ENCODE measurements at regions not wholly inside any gene's neighbourhood (a gene's known extent, or its start where the extent isn't known, plus 50 kb on each side); places are given as distances from the start of the nearest gene placed in this dataset.

- DNase-seq (ENCODE audit: low spot score): no peak
Observed at GRCh38 chr2:3062476-3063260, 314.9 kb downstream of the EIPR1 start.

- DNase-seq (ENCODE audit: low spot score): no peak
Observed at GRCh38 chr2:3060049-3060448, 317.6 kb downstream of the EIPR1 start.

DNA sequence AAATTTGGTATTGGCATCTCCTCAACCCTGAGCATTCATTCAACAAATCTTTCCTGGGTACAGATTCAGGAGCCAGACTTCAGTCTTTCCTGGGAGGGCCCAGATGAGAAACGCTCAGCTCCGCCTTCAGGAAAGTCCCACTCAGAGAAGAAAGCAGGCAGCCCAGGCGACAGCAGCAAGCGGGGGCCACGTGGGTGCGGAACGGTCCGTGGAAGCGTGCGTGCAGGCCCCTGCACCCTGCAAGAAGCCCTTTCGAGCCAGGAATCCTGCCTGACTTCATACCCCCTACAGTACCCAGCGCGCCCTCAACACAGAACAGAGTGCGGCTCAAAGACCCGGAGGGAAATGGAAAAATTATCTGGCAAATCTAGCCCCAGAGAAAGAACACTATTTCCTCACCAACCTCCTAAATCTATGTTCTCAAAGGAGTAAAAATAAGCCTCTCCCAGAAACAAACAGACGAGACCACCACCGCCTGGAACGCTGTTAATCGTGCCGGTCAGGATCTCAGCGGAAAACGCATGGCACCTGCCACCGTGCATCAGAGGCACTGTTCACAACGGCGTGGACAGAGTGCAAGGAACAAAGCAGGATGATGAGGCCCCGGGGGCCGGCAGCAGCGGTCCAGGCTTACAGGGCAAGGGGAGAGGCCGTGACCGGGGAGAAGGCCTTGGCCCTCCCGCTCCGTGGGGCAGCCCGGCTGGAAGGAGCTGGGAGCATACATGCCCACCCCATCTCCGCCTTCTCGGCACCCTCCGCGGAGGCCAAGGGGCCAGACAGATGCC is 318.3 kb downstream of the EIPR1 start:
- DNase-seq (ENCODE audit: low spot score): no peak

- no peak for DNase-seq (ENCODE audit: low spot score)
Observed at GRCh38 chr2:3054066-3054465, 323.6 kb downstream of the EIPR1 start.

GRCh38 chr2:3051266-3051665 is 326.4 kb downstream of the EIPR1 start:
- DNase-seq (ENCODE audit: low spot score): no peak

GRCh38 chr2:3046170-3046865 is 331.3 kb downstream of the EIPR1 start:
- DNase-seq (ENCODE audit: low spot score): no peak

DNA sequence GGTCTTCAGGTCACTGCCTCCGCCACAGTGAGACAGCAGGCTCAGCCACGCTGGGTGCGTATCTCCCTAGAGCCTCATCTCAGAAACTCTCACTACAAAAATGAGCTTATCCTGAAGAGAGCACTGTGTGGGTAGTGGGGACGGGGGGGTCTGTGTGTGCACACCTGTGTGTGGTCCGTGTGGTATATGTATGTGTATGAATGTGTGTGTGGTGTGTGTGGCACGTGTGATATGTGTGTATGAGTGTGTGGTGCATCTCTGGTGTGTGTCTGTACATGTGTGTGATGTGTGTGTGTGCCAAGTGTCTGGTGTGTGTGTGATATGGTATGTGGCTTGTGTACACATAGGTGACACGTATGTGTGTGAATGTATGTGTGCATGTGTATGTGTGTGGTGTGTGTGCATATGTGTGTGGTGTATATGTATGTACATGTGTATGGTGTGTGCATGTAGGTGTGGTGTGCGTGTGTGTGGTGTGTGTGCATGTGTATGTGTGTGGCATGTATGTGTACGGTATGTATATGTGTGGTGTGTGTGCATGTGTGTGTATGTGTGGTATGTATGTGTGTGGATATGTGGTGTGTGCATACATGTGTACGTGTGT is 332.2 kb downstream of the EIPR1 start:
- DNase-seq (ENCODE audit: low spot score): no peak

DNA sequence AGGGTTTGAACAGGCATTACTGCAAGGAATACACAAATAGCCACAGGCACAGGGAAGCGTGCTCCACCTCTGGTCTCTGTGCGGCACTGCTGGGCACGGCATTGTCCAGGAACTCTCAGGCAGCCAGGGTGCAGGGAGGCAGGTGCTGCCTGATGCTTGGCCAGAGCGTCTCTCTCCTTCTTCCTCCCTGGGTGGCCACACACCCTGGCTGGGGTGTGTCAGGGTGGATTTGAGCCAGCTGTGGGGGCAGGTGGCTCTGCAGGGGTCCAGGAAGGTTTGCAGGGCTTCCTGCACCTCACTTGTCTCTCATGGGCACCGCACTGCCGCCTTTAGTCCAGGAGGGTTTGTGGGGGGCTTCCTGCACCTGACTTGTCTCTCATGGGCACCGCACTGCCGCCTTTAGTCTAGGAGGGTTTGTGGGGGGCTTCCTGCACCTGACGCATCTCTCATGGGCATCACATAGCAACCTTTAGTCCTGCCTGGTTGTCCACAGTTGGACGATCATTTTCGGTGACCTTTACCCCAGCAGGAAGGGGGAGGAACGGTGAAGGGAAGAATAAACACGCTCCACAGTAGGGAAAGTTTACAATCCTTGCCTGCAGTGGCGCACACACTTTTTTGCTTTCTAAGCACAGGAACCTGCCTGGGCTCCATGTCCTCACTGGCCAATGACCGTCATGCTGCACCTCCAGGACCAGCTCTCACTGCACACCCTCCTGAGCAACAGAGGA is 332.9 kb downstream of the EIPR1 start:
- peak; percentile 30 for DNase-seq (ENCODE audit: low spot score)

DNA sequence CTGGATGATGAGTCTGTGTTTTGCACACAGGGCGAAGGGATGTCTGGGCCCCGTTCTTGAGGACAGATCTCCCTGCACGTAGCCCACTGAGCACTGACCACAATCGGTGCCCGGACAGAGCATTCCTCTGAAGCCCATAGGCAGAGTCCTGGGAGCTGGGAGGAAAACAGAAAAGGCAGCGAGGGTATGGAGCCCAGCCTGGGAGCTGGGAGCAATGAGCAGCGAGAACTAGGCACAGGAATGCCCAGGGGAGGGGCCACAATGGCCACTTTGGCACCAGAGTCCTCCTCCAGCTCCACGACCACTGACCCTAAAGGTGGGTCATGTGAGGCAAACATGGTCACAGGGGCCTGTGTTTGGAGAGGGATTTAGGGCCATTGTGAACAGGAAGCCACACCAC is 333.9 kb downstream of the EIPR1 start:
- DNase-seq (ENCODE audit: low spot score): no peak

DNA sequence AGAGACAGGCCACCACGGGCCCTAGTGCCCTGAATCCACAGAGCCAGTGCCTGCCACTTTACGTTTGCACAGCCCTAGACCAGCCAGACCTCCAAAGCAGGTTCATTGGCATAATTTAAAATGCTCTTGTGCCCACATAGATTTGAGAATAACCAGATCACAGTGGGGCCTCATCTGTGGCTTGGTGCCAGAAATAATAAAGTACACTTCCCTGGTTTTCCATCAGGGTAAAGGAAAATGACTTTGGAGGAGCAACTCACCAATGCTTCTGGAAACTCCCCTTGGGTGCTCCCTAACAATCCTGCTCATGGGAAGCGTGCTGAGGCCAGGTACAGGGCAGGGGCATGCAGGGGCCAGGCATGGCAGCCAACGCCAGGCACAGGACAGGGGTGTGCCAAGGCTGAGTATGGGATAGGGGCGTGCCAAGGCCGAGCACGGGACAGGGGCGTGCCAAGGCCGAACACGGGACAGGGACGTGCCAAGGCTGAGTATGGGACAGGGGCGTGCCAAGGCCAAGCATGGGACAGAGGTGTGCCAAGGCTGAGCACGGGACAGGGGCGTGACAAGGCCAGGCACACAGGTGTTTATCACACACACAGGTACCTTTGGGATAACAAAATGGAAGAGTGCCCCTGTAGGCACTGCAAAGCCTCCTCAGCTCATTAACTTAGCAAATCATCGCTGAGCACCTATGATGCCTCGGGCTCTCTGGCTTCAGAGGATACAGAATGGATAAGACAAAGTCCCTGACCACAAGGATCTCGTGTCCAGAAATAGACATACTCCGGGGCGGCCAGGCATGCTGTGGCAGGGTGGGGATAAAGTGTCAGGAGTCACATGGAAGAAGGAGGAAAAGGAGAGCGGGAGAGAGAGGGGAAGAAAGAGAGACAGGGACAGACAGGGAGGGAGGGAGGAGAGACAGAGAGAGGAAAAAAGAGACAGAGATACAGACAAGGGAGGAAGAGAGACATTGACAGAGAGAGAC is 334.7 kb downstream of the EIPR1 start:
- DNase-seq (ENCODE audit: low spot score): no peak

DNA sequence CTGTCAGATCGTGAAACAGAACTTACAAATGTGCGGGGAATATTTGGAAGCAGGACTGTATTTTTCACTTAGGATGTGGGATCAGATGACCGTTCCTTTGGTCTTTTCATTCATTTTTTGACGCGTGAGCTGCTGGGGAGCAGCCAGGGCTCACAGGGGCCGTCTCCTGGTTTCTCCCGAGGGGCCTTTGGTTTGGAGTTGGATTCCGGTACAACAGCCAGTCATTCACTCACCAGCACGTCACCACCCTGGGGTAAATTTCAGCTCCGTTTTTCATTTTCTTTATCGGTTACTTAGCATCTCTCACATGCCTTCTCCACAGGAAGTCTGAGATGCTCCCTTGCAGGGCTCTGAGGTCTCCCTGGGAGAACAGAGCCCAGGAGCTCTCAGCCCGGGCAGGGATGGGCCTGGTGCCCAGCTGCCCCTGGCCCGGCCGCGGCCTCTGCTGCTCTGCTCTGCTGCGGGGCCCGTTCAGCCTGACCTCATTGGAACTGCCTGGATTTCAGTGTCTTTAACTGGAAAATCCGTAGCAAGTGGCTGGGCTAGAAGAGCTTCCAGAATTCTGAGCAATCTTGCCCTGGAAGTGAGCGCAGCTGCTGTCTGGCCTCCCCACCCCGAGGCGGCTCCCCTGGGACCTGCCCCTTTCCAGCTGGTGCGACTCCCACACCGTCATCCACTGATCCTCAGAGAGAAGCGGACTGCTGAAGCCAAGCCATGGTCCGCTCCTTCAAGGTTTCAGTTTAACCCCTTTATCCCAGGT is 335.6 kb downstream of the EIPR1 start:
- no peak for DNase-seq (ENCODE audit: low spot score)

GRCh38 chr2:3041246-3041645 is 336.4 kb downstream of the EIPR1 start:
- no peak for DNase-seq (ENCODE audit: low spot score)

- no peak for DNase-seq (ENCODE audit: low spot score)
Observed at GRCh38 chr2:3040496-3041140, 337.0 kb downstream of the EIPR1 start.

DNA sequence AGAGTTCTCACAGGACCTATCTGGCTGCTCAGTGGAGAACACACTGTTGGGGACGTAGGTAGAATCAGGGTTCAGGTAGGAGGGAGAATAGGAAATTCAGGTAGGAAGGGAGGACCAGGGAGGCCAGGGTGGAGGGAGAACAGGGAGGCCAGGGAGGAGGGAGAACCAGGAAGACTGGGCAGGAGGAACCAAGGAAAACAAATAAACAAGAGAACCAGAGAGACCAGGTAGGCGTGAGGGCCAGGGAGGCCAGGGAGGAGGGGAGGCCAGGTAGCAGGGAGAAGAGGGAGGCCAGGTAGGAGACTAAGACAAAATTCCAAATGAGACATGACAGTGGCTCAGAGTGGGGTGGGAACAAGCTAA is 337.6 kb downstream of the EIPR1 start:
- DNase-seq (ENCODE audit: low spot score): no peak

GRCh38 chr2:3039188-3040065 is 338.2 kb downstream of the EIPR1 start:
- DNase-seq (ENCODE audit: low spot score): no peak

- DNase-seq (ENCODE audit: low spot score): no peak
Observed at GRCh38 chr2:3038636-3039035, 339.0 kb downstream of the EIPR1 start.

- no peak for DNase-seq (ENCODE audit: low spot score)
Observed at GRCh38 chr2:3037196-3038194, 340.1 kb downstream of the EIPR1 start.

Measured in HuH-7 (cell line).